ENCODE measurements at regions not wholly inside any gene's neighbourhood (a gene's known extent, or its start where the extent isn't known, plus 50 kb on each side); places are given as distances from the start of the nearest gene placed in this dataset.

- Histone ChIP-seq H2AFZ (ENCODE audit: low read depth, low read length) (no peak overlapping the region), H3K79me2 (ENCODE audit: control insufficient read depth, insufficient read depth, low read length) (no peaks in the 10 kb centered on the region), H3K36me3 (ENCODE audit: control insufficient read depth in 2 of 2, extremely low read depth in 1 of 2, insufficient read depth in 2 of 2, low read length in 2 of 2) (no peaks in the 10 kb centered on the region), H3K4me2 (ENCODE audit: insufficient read depth, low read length) (peak overlapping the region; percentile 7), H4K20me1 (replicated peaks; ENCODE audit: control insufficient read depth, extremely low read depth, insufficient read depth, low read length) (no peaks in the 10 kb centered on the region), H3K4me3 (replicated peaks in 1 of 3; ENCODE audit: insufficient read depth in 1 of 3, low read depth in 1 of 3, low read length in 3 of 3) (no peak overlapping the region), H3K9me1 (replicated peaks; ENCODE audit: control insufficient read depth, extremely low read depth, insufficient read depth, low read length) (no peaks in the 10 kb centered on the region), H3K9ac (replicated peaks; ENCODE audit: extremely low read depth, insufficient read depth, low read length) (no peak overlapping the region), H3K9me3 (replicated peaks; ENCODE audit: control insufficient read depth, insufficient read depth, low read length) (no peaks in the 10 kb centered on the region), H3K27ac (ENCODE audit: insufficient read depth, low read depth, low read length) (peak overlapping the region; percentile 33), H3K4me1 (ENCODE audit: control insufficient read depth, extremely low read depth, insufficient read depth, low read length) (peaks cover 19% of the 10 kb centered on the region), H3K27me3 (ENCODE audit: control insufficient read depth in 2 of 2, insufficient read depth in 2 of 2, low read length in 2 of 2) (no peaks in the 10 kb centered on the region)
- DNase-seq (ENCODE audit: low read depth, low spot score), result peak; percentile 88
- peak; percentile 93 for FAIRE-seq
- POLR2A ChIA-PET, result no interaction called here
- intact Hi-C loops (cut with micrococcal nuclease), result loop anchor here (1.0 to 2.0 kb wide), 2 partner anchors 29 to 114 kb away; no protein-coding TSS in a partner anchor
- CTCF ChIA-PET, result interaction anchor here (0.7 to 1.5 kb wide), 3 partner anchors 7 to 174 kb away, joined by 4 read pairs; no protein-coding TSS in a partner anchor
- TF ChIP-seq EZH2 (IDR thresholded peaks at IDR 0.05; ENCODE audit: borderline replicate concordance, low read depth, low read length, severe bottlenecking) (no peak), FOS (IDR thresholded peaks at IDR 0.05; ENCODE audit: borderline replicate concordance, insufficient read depth, low read length) (peak; percentile 29), GATA2 (IDR thresholded peaks at IDR 0.05; ENCODE audit: insufficient read depth, insufficient read length, low read depth, low read length) (peak; percentile 59), POLR2A (IDR thresholded peaks at IDR 0.05; ENCODE audit: low read depth, low read length) (peak; percentile 42), POLR2AphosphoS5 (IDR thresholded peaks at IDR 0.05; ENCODE audit: insufficient read depth, low read depth, low read length) (no peak), MYC (IDR thresholded peaks at IDR 0.05; ENCODE audit: low read depth, low read length) (no peak), JUN (IDR thresholded peaks at IDR 0.05; ENCODE audit: borderline replicate concordance, insufficient read depth, insufficient read length, low read depth) (peak; percentile 85)
- TF ChIP-seq, protein P1, sequence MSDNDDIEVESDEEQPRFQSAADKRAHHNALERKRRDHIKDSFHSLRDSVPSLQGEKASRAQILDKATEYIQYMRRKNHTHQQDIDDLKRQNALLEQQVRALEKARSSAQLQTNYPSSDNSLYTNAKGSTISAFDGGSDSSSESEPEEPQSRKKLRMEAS (IDR thresholded peaks at IDR 0.05; ENCODE audit: insufficient read depth, insufficient read length), result no peak
- TF ChIP-seq, protein P2, sequence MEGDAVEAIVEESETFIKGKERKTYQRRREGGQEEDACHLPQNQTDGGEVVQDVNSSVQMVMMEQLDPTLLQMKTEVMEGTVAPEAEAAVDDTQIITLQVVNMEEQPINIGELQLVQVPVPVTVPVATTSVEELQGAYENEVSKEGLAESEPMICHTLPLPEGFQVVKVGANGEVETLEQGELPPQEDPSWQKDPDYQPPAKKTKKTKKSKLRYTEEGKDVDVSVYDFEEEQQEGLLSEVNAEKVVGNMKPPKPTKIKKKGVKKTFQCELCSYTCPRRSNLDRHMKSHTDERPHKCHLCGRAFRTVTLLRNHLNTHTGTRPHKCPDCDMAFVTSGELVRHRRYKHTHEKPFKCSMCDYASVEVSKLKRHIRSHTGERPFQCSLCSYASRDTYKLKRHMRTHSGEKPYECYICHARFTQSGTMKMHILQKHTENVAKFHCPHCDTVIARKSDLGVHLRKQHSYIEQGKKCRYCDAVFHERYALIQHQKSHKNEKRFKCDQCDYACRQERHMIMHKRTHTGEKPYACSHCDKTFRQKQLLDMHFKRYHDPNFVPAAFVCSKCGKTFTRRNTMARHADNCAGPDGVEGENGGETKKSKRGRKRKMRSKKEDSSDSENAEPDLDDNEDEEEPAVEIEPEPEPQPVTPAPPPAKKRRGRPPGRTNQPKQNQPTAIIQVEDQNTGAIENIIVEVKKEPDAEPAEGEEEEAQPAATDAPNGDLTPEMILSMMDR (IDR thresholded peaks at IDR 0.05; ENCODE audit: extremely low read depth in 1 of 2, insufficient read depth in 1 of 2, low read depth in 1 of 2, low read length in 2 of 2), result no peak
- BruUV-seq (replicated peaks), result no TSS peak
- dilution Hi-C loops (cut with MboI; ENCODE audit: extremely low pct_ligation_motif_present, low sequenced_read_pairs), result no loop called here
Observed at GRCh38 chr18:61719671-61720070, 173.1 kb downstream of the RNF152 start.

All from endothelial cell of umbilical vein (primary cell).